HG03460 (cell line): ENCODE measurements at regions not wholly inside any gene's neighbourhood (a gene's known extent, or its start where the extent isn't known, plus 50 kb on each side); places are given as distances from the start of the nearest gene placed in this dataset.
A peak's percentile ranks its signal among the peaks of the same experiment; 100 is the strongest.

Experiments used
- ATAC-seq: cut with Tn5 transposase; IDR thresholded peaks from one replicate; pipeline ENCODE4 v1.9.1; 2021; ENCODE audit not compliant: unreplicated experiment

DNA sequence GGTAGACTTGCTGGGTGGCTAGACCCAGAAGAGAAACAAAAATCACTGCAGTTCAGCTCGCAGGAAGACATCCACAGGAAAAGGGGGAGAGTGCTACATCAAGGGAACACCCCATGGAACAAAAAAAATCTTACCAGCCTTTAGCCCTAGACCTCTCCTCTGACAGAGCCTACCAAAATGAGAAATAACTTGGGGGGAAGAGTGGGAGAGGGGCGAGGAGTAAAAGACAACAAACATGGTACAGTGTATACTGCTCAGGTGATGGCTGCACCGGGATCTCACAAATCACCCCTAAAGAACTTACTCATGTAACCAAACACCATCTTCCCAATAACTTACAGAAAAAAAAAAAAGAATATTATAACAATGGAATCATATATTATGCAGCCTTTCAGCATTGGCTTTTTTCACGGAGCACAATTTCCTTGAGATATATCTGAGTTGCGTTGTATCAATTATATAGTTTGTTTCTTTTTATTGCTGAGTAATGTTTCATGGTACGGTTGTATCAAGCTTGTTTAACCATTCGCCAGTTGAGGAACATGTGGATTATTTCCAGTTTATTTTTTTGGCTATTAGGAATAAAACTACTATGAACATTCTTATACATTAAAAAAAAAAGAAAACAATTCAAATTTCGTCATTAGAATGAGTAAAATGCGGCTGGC lies 90.9 kb downstream of the ZNF280B start:
- no peak for ATAC-seq

DNA sequence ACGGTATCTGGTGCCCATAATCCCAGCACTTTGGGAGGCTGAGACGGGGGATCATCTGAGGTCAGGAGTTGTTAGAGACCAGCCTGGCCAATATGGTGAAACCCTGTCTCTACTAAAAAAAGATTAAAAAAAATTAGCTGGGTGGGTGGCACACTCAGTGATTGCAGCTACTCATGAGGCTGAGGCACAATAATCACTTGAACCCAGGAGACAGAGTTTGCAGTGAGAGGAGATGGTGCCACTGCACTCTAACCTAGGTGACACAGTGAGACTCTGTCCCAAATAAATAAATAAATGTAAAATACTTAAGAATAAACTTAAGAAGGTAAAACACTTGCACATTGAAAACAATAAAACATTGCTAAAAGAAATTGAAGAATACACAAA lies 90.4 kb downstream of the ZNF280B start:
- ATAC-seq = no peak

DNA sequence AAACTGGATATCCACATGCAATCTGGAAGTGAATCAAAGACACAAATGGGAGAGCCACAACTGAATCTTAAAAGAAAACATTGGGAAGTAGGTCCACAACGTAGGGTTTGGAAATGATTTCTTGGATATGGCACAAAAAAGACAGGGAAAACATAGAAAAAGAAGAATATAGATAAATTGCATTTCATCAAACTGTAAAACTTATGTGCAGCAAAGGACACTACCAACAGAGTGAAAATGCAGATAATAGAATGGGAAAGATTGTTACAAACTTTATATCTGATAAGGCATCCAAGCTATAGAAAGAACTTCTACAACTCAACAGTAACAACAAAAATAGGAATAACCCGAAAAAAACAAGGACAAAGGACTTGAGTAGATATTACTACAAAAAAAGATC lies 89.6 kb downstream of the ZNF280B start:
- no peak for ATAC-seq

DNA sequence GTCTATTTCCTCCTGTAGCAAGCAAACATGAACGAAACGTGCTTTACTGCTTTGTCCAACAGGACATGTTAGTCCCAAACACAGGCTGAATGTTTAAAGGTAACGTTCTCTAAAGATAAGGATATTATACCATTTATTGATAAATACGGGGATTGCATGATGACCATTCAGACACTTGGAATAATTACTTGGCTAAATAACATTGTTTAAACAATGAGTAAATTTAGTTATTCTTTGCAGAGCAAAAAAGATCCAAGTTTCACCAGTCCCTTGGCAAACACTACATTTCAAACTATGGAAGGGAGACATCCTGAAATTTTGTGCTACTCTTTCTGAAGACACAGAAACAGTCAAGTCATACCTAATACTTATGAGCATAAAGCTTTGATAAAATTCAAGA lies 88.0 kb downstream of the ZNF280B start:
- no peak for ATAC-seq

DNA sequence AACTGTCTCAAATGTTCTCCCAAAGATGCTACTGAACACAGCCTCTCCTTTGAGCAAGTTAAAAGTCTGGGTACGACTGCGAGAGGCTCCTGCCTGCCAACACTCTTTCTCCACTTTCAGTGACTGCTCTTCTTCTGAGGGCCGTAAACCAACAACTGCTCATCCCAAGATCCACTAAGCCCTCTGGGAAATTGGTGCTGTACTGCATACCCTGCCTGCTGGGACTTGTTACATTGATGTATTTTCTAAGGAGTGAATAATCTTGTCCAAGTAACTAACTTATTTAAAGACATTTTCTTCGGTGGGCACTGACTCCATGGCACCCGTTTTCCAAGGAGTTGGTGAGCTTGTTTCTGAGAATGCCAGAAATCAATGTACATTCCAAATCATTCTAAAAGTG lies 87.2 kb downstream of the ZNF280B start:
- ATAC-seq = no peak

DNA sequence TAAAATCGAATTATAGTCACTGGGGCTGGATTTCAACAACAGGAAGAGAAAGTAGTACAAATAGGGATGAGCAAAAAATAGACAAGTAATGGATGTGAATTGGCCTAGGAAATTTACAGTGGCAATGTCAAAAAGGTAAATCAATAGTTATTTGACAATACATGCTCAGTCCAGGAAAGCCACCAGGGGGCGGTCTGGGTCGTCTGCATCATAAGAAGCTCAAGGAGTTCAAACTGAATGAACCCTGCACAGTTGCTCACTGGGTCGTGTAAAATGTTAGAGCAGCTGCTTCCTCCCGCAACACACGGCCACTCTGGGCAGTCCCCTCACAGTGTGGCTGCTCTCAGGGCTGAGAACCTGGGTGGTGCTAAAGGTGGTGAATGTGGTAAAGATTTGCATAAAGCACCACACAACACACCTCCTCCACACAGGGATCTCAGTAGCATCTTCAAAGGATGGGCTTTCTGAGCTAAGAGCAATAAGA lies 85.9 kb downstream of the ZNF280B start:
- peak; percentile 91 for ATAC-seq

DNA sequence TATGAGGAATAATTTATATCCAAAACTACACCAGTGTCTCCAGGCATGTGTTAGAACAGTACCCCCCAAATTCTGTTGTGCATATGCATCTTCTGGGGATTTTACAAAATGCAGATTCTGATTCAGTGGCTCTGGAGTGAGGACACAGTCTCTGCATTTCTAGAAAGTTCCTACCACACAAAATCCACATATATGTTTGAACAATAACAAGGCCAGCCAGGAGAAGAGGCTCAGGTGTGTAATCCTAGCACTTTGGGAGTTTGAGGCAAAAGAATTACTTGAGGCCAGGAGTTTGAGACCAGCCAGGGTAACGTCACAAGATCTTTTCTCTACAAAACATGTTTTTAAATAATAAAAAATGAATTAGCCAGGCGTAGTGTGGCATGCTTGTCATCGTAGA lies 84.9 kb downstream of the ZNF280B start:
- ATAC-seq = no peak

DNA sequence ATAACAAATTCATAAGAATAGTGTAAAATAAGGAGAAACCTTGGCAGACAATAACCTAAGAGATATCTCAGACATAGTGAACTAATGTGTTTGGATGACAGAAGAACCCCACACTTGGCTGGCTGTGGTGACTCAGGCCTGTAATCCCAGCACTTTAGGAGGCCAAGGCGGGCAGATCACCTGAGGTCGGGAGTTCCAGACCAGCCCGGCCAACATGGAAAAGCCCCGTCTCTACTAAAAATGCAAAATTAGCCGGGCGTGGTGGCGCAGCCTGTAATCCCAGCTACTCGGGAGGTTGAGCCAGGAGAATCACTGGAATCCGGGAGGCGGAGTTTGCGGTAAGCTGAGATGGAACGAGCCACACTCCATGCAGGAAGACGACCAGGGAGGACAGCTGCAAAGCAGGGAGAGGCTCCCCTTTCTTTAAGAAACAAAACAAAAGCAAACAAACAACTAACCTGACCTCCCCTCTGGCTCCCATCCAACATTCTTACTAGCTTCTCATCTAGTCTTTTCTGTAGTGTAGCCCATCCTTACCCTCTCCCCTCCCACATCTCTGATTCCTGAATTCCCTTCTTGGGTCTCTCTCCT lies 84.2 kb downstream of the ZNF280B start:
- no peak for ATAC-seq

DNA sequence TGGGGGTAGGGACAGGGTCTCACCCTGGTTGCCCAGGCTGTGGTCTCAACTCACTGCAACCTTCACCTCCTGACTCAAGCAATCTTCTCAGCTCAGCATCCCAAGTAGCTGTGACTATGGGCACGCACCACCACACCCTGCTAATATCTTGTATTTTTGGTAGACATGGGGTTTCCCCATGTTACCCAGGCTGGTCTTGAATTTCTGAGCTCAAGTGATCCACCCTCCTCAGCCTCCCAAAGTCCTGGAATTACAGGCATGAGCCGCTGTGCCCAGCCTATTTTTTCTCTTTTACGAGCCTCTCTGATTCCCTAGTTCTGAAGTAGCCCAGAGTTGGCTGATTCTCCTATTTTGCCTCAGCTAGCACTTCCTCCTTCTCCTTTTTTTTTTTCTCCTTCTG lies 83.6 kb downstream of the ZNF280B start:
- ATAC-seq = no peak

DNA sequence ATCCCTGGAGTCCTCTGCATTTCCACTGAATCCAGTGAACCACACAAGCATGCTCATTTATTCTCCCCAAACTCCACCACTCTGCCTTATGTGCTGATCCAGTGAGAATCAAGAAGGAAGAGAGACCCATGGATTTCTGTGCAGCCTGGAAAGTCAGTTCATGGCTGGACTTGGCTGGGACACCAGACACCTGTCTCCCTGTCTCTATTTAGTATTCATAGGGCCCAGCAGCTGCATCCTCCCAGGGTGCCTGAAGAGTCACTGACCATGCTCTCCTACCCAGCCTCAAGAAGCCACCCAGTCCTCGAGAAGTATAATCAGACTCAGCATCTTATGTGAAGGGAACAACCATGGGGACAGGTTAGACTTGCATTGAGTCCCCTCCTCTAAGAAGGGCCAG lies 83.2 kb downstream of the ZNF280B start:
- no peak for ATAC-seq

DNA sequence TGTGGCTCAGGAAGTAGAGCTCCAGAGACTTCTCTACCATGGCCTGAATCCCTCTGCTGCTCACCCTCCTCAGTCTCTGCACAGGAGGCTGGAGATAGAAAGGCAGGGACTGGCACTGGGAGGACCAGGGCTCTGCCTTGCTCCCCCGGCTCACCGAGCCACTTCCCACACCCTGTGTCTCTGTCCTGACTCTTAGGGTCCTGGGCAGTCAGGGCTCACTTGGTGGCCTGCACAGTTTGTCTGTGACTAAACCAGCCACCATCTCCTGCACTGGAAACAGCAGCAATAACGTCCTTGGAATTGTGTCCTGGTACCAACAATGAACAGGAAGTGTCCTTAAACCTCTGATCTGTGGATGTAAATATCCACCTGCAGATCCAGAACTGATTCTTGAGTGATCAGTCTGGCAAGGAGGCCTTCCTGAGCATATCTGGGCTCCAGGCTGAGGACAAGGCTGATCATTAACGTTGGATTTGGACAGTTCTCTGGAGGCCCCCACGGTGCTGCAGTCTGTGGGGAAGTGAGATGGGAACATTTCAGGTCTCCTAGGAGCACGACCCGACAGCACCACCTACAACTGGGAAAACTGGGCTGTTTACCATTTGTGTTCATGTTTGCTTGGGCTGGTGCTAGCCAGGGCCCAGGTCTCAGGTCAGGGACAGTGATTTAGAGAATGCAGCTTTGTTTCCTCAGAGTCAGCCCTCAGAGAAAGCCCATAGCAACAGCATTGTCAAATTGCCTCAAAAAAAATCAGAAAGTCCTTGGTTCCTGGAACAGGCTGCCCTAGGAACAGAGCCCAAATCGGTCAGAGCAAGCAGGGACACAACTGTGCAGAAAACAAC lies 82.5 kb downstream of the ZNF280B start:
- no peak for ATAC-seq

DNA sequence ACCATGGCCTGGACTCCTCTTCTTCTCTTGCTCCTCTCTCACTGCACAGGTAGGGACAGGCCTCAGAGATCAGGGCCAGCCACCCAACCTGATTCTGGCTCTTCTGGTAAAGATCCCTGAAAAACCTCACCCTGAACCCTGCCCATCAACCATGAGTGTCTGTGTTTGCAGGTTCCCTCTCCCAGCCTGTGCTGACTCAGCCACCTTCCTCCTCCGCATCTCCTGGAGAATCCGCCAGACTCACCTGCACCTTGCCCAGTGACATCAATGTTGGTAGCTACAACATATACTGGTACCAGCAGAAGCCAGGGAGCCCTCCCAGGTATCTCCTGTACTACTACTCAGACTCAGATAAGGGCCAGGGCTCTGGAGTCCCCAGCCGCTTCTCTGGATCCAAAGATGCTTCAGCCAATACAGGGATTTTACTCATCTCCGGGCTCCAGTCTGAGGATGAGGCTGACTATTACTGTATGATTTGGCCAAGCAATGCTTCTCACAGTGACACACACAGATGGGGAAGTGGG lies 80.9 kb downstream of the ZNF280B start:
- no peak for ATAC-seq

DNA sequence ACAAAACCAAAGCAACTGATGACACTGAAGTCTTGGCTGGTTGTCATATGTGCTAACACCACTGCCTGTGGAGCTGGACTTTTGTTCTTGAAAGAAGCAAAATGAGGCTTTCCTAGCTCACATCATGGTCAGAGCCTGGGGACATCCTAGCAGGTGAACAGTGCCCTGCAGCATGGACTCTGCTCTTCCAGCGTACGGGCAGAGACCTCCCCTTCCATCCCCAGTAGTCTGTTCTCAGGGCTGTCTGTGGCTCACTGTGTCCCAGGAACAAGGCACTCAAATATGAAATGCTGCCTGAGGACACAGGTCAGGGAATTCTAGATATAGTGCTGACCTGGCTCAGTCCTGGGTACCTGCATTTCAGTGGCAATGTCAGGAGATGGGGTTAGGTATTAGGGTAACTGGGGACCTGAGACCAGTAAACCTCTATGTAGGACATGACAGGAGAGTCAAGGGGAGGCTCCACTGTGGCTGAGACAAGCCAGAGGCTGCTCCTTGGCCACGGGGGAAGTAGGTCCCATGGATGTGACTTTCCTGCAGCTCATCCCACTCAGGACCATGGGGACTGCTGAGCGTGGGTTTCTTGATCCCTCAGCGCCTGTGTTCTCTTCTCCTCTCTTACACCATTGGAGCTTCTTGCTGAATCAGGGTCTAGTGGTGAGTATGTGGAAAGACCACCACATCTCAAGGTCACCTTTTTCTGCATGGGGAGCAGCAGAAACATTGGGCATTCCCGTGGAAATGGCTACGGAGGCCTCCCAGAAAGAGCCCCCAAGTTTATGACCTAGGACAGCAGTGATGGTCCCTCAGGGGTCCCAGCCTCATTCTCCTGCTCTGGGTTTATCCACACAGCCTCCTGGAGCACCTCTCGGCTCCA lies 80.1 kb downstream of the ZNF280B start:
- ATAC-seq = no peak

DNA sequence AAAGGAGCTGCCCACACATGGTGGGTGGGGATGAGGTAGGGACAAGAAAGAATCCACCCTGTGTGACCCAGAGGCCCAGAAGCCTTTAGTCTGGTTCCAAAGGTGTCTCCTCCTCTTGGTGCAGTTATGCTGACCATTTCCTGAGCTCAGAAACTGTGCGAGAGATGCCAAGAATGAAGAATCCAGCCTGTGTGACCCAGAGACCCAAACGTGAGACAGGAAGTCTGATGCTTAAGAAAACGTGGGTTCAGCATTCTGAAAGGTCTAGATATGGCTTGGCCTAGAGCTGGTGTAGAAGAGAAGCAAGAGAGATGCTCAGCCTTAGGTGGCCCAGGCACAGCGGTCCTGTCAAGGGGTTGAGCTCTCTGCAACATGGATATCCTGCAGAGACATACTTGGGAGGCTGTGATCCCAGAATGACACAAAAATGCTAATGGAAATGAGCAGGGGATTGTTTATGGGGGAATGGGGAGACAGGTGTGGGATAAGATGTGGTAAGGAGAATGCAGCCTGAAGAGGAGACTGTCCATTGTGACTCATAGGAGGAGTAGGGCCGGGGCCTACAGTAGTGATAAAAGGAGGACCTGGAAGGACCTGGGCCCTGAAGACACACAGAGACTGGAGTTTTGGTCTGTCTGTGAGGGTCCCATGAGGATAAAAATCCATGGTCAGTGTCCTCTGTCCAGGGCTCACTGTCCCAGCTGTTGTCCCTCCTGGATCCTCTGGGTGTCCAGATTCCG lies 79.0 kb downstream of the ZNF280B start:
- ATAC-seq = no peak

DNA sequence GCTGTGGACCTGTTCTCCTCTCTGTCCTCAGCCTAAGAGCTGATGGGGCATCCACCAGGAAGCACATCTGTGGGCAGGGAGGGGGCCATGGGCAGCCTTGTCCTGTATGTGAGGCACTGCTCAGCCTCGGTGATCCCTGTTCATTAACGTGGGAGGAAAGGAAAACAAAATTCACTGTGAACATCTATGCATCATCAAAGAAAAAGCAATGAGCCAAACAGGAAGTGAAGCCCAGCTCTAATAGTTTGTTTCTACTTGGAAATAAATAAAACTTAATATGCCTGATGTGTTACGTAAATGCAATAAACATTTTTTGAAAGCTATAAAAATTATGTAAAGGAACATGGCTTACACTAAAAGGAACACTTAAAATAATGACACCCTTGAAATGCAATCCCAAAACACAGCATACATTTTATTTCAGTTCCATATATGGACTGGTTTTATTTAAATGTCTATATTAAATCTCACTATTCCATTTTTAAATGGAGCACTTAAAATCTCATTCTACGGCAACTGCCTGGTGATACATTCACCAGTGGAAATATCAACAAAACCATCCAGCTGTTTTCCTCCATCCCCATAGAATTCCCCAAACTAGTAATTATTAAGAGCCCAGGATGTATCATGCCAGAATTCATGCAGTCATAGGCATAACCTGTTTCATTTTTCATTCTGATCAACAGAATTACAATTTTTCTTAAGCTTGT lies 78.3 kb downstream of the ZNF280B start:
- no peak for ATAC-seq

DNA sequence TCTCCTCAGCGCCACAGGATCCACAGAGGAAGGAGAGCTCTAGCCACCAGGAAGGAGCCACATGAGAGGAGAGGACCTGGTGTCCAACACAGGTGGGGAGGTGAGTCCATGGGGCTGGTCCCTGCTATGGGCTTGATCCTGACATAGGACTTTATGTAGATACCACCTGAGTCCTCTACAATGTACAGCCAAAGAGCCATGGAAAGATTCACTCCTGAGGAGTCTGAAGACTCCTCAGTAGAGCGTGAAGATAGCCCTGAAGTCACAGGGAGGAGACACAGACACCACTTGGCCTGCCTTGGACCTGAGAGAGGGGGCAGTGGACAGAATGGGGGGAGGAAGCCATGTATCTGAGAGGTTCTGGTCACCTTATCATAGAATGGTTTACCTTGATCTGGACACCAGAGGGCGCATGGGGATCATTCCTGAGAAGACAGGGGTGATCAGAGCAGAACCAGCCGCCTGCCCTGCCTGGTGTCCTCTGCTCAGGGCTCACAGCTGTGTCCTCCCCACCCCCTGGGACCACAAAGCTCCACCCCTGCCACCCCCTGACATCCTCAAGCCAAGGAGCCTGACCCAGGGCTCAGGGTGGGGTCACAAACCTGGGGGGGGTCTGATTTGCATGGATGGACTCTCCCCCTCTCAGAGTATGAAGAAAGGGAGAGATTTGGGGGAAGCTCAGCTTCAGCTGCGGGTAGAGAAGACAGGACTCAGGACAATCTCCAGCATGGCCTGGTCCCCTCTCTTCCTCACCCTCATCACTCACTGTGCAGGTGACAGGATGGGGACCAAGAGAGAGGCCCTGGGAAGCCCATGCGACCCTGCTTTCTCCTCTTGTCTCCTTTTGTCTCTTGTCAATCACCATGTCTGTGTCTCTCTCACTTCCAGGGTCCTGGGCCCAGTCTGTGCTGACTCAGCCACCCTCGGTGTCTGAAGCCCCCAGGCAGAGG lies 77.0 kb downstream of the ZNF280B start:
- peak; percentile 59 for ATAC-seq

DNA sequence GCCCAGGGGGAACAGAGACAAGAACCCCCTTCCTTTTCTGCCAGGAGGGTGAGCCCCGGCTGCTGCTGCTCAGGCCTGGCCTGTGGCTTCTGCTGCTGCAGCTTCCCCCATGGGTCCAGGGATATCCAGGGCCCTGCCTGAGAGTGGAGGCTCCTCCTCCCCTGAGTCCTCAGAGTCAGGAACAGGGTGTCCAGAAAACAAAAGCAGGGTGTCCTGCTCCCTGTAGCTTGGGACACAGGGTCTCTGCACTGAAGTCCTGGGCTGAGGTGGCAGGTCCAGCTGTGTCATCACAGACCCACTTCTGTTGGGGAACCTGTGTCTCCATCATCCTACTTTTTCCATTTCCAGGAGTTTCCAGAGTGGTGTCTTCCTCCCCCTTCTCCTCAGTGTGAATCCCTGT lies 76.1 kb downstream of the ZNF280B start:
- ATAC-seq = no peak

DNA sequence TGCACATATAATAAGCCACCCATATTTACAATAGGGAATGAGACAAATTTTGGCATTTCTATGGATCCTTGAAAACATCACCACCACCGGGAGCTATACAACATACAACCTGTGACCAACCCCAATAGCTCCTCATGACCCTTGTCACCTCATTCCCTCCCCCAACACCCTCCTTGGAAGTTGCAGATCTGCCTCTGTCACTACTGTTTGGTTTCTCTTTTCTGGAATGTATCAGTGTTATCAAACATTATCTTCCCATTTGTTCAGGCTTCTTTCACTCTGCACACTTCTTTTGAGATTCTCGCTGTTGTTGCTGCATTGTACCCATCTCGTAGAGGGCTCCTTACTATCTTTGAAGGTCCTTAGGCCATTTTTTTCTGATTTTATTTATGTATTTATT lies 75.6 kb downstream of the ZNF280B start:
- no peak for ATAC-seq
